K562 (cell line): ENCODE measurements at regions not wholly inside any gene's neighbourhood (a gene's known extent, or its start where the extent isn't known, plus 50 kb on each side); places are given as distances from the start of the nearest gene placed in this dataset.

Experiments
- CBX1 ChIP-seq: sonication (generic); IDR thresholded peaks from 2 replicates; pipeline ENCODE4 v1.6.1; 2016; ENCODE audit warnings: antibody characterized with exemption, low read depth, mild to moderate bottlenecking
- CTCF ChIP-seq, 3 experiments: IDR thresholded peaks in 2 of 3; conservative IDR thresholded peaks in 1 of 3; 2 replicates each; pipeline ENCODE4 v1.5.1; 2011 to 2012; ENCODE audit warnings: low read length in 3 of 3, mild to moderate bottlenecking in 3 of 3, control low read depth in 2 of 3, improper control_type of control experiment in 1 of 3, inconsistent platforms in 1 of 3, low read depth in 1 of 3, mixed read lengths in 1 of 3, moderate library complexity in 1 of 3; ENCODE audit not compliant: insufficient read depth in 2 of 3
- ZNF263 ChIP-seq: sonication (generic); formaldehyde crosslinking; IDR thresholded peaks from 2 replicates; pipeline ENCODE4 v1.8.0; 2022; ENCODE audit warnings: mild to moderate bottlenecking, missing genetic modification reagents, borderline replicate concordance

DNA sequence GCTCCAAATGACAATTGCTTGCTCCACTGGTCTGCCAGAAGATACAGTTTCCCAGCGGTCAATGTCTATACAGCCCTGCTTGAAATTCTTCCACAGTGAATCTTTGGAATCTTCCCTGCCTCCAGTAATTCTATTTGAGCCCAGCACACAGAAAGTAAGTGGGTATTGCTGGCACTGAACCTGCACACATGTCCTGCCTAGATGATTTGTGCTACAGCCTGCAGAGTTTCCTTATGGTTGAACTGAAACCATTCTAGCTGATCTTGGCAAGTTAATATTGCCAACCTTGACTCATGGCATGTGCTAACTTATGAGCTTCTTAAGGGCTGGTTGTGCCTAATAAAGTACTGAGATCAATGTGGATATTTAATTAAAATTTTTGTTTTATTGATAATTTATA is 553.8 kb upstream of the GNPDA2 start:
- no peak for TF ChIP-seq ZNF263
- TF ChIP-seq CTCF (IDR thresholded peaks at IDR 0.05 in 2 of 3, conservative IDR thresholded peaks at IDR 0.05 in 1 of 3; ENCODE audit: insufficient read depth in 2 of 3, low read depth in 1 of 3, low read length in 3 of 3): no peak
- no peak for TF ChIP-seq CBX1
